PC-3 (cell line): ENCODE measurements at regions not wholly inside any gene's neighbourhood (a gene's known extent, or its start where the extent isn't known, plus 50 kb on each side); places are given as distances from the start of the nearest gene placed in this dataset.

Experiments
- ATAC-seq: fragments of 200-7000 bp; cut with Tn5 transposase; 2 replicates; pipeline ENCODE4 v1.9.1; 2020; ENCODE audit warnings: mild to moderate bottlenecking, moderate library complexity
- BruUV-seq: library from RNA; stranded (reverse); fragments of 400-500 nt; replicated peaks from 2 replicates; lab custom pipeline; 2021; lab: Mats Ljungman, UMichigan
- CTCF ChIA-PET: fragments of 300-600 bp; sonication (Branson Sonifier 250); formaldehyde crosslinking; loops from one replicate; lab custom pipeline; 2022; ENCODE audit warnings: antibody characterized with exemption; lab: Charles Lee
- POLR2A ChIA-PET: fragments of 300-600 bp; sonication (Branson Sonifier 250); formaldehyde crosslinking; loops from one replicate; lab custom pipeline; 2022; ENCODE audit warnings: antibody characterized with exemption; ENCODE audit not compliant: unreplicated experiment; lab: Charles Lee
- DNase-seq: peaks from one replicate; pipeline ENCODE4 v3.0.0-alpha.2; 2015
- H2AFZ ChIP-seq: fragments of 300-600 bp; sonication (generic); 2 replicates; pipeline ENCODE4 v1.6.0; 2016; ENCODE audit warnings: antibody characterized with exemption, low read length
- H3F3A ChIP-seq: fragments of 300-600 bp; sonication (generic); one replicate; pipeline ENCODE4 v1.6.0; 2017; ENCODE audit warnings: antibody characterized with exemption, low read length, control low read depth, mild to moderate bottlenecking; ENCODE audit not compliant: unreplicated experiment
- H3K27ac ChIP-seq: fragments of 300-600 bp; sonication (generic); 2 replicates; pipeline ENCODE4 v1.5.1; 2016; ENCODE audit warnings: mild to moderate bottlenecking, low read length
- H3K27me3 ChIP-seq: fragments of 300-600 bp; sonication (generic); 2 replicates; pipeline ENCODE4 v1.6.1; 2016; ENCODE audit warnings: low read length, mixed read lengths
- H3K36me3 ChIP-seq: fragments of 300-600 bp; sonication (generic); 2 replicates; pipeline ENCODE4 v1.6.1; 2016; ENCODE audit warnings: low read depth, mixed run types, low read length, mixed read lengths
- H3K4me1 ChIP-seq: fragments of 300-600 bp; sonication (generic); 2 replicates; pipeline ENCODE4 v1.5.1; 2016; ENCODE audit warnings: low read length; ENCODE audit not compliant: insufficient read depth
- H3K4me2 ChIP-seq: fragments of 300-600 bp; sonication (generic); 2 replicates; pipeline ENCODE4 v1.6.0; 2016; ENCODE audit warnings: low read length
- H3K4me3 ChIP-seq: fragments of 300-600 bp; sonication (generic); 2 replicates; pipeline ENCODE4 v1.5.1; 2016; ENCODE audit warnings: mild to moderate bottlenecking, low read length, mixed read lengths
- H3K79me2 ChIP-seq: fragments of 300-600 bp; sonication (generic); 2 replicates; pipeline ENCODE4 v1.6.1; 2017; ENCODE audit warnings: low read length, mixed read lengths
- H3K9ac ChIP-seq: fragments of 300-600 bp; sonication (generic); 2 replicates; pipeline ENCODE4 v1.6.0; 2016; ENCODE audit warnings: mild to moderate bottlenecking, low read length
- H3K9me2 ChIP-seq: fragments of 300-600 bp; sonication (generic); replicated peaks from 2 replicates; pipeline ENCODE4 v1.6.1; 2016; ENCODE audit warnings: mixed run types, low read length, mixed read lengths
- H3K9me3 ChIP-seq: fragments of 300-600 bp; sonication (generic); 2 replicates; pipeline ENCODE4 v1.6.1; 2016; ENCODE audit warnings: low read length, mixed read lengths
- H4K20me1 ChIP-seq: fragments of 300-600 bp; sonication (generic); 2 replicates; pipeline ENCODE4 v1.6.1; 2016; ENCODE audit warnings: low read length, mixed read lengths
- EZH2 ChIP-seq: fragments of 300-600 bp; sonication (generic); IDR thresholded peaks from one replicate; pipeline ENCODE4 v1.6.1; 2017; ENCODE audit warnings: antibody characterized with exemption, mild to moderate bottlenecking, low read length; ENCODE audit not compliant: unreplicated experiment
- EZH2phosphoT487 ChIP-seq: fragments of 300-600 bp; sonication (generic); IDR thresholded peaks from 2 replicates; pipeline ENCODE4 v1.6.1; 2018; ENCODE audit warnings: mild to moderate bottlenecking, antibody characterized with exemption, low read length, borderline replicate concordance
- intact Hi-C: fragments of 100-400 bp; cut with micrococcal nuclease; formaldehyde crosslinking; loops from 2 replicates; pipeline ENCODE4 v1.9.0; 2023
- TF ChIP-seq, protein P1 (sequence below): fragments of 300-600 bp; sonication (generic); conservative IDR thresholded peaks from 2 replicates; pipeline ENCODE4 v1.5.1; 2017; ENCODE audit warnings: antibody characterized with exemption, low read depth, mild to moderate bottlenecking, low read length

DNA sequence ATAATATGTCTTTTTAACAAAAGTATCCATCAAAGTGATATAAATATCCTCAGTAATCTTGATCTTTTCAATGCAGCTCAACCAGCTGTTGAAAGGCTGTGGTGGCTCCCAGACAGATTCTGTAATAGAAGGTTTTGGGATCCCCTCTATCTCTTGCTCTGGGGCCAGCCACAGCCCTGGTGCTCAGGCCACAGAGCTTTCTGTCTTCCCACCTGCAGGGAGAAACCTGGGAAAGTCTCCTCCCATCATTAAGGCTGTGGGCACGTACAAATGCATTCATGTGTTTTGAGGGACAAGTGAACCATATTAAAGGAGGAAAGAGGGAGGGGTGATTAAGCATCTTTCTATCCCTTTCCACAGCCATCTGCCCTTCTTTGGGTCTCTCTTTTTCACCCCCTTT, 183.1 kb downstream of the PRDM13 start:
- Histone ChIP-seq H3K4me2 (no peak overlapping the region), H3K27ac (no peak overlapping the region), H3K4me1 (no peaks in the 10 kb centered on the region), H3K27me3 (peaks cover 22% of the 10 kb centered on the region), H3K4me3 (no peak overlapping the region), H3K36me3 (no peaks in the 10 kb centered on the region), H3K9ac (no peak overlapping the region), H2AFZ (no peak overlapping the region), H3F3A (no peaks in the 10 kb centered on the region), H3K9me2 (no peaks in the 10 kb centered on the region), H3K9me3 (no peaks in the 10 kb centered on the region), H3K79me2 (no peaks in the 10 kb centered on the region), H4K20me1 (no peaks in the 10 kb centered on the region)
- no TSS peak for BruUV-seq
- ChIA-PET POLR2A (no interaction called here), CTCF (no interaction called here)
- no peak for ATAC-seq
- DNase-seq = no peak
- no peak for TF ChIP-seq EZH2
- no peak for TF ChIP-seq EZH2phosphoT487
- TF ChIP-seq, protein P1, sequence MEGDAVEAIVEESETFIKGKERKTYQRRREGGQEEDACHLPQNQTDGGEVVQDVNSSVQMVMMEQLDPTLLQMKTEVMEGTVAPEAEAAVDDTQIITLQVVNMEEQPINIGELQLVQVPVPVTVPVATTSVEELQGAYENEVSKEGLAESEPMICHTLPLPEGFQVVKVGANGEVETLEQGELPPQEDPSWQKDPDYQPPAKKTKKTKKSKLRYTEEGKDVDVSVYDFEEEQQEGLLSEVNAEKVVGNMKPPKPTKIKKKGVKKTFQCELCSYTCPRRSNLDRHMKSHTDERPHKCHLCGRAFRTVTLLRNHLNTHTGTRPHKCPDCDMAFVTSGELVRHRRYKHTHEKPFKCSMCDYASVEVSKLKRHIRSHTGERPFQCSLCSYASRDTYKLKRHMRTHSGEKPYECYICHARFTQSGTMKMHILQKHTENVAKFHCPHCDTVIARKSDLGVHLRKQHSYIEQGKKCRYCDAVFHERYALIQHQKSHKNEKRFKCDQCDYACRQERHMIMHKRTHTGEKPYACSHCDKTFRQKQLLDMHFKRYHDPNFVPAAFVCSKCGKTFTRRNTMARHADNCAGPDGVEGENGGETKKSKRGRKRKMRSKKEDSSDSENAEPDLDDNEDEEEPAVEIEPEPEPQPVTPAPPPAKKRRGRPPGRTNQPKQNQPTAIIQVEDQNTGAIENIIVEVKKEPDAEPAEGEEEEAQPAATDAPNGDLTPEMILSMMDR = no peak
- intact Hi-C loops = no loop called here

DNA sequence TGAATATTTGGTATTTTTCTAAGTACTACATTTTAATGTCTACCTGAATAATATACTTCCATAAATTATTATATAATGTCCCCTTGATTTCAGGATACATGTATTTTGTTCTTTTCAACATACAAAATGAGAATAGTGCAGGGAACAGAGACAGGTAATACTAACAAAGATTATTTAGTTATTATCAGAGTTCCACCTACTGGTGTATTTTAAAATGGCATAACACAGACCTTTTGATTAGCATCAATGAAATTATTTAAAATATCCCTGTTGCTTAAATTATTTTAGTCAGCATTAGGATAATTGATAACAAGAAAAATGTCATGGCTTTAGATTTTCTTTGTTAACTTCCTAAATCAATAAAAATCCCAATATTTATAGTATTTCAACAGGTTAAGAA, 184.0 kb downstream of the PRDM13 start:
- H3K4me1 ChIP-seq = no peaks in the 10 kb centered on the region
- ATAC-seq = no peak
- H3K27ac ChIP-seq = no peak overlapping the region
- intact Hi-C loops = no loop called here
- H3K9me2 ChIP-seq = no peaks in the 10 kb centered on the region
- no peak overlapping the region for H3K4me3 ChIP-seq
- ChIA-PET CTCF (no interaction called here), POLR2A (no interaction called here)
- H2AFZ ChIP-seq = no peak overlapping the region
- no peak overlapping the region for H3K9ac ChIP-seq
- no peak for TF ChIP-seq EZH2phosphoT487
- TF ChIP-seq EZH2 = no peak
- TF ChIP-seq, protein P1 = peak; percentile 49
- H3K9me3 ChIP-seq = no peaks in the 10 kb centered on the region
- H3K4me2 ChIP-seq = no peak overlapping the region
- no peaks in the 10 kb centered on the region for H3K36me3 ChIP-seq
- peaks cover 23% of the 10 kb centered on the region for H3K27me3 ChIP-seq
- BruUV-seq = no TSS peak
- no peaks in the 10 kb centered on the region for H3F3A ChIP-seq
- no peaks in the 10 kb centered on the region for H3K79me2 ChIP-seq
- H4K20me1 ChIP-seq = no peaks in the 10 kb centered on the region
- DNase-seq = peak; percentile 20

DNA sequence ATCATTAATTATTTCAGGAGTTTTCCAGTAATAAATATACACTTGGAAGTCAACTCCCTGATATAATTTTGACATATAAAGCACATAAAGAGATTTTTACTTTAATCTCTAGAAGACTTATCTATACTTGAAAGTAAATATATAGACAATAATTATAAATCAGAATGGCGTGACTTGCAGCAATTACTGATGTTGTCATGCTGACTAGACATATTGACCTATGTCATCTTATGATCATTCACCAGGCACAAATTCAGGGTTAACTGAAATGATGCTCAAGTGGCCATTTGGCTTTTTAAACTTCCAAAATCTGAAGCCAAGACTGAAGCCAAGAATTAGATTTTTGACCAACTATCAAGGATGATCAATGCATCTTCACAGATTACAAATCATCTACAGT, 192.2 kb downstream of the MCHR2 start:
- Histone ChIP-seq H3K27ac (no peak overlapping the region), H3K9me2 (no peaks in the 10 kb centered on the region), H3K27me3 (peaks cover 41% of the 10 kb centered on the region), H3K4me2 (no peak overlapping the region), H3K9me3 (no peaks in the 10 kb centered on the region), H3K36me3 (no peaks in the 10 kb centered on the region), H3K4me3 (no peak overlapping the region), H3K79me2 (no peaks in the 10 kb centered on the region), H3K9ac (no peak overlapping the region), H3K4me1 (no peaks in the 10 kb centered on the region), H4K20me1 (no peaks in the 10 kb centered on the region), H3F3A (no peaks in the 10 kb centered on the region), H2AFZ (no peak overlapping the region)
- DNase-seq (no peak), ATAC-seq (no peak)
- CTCF ChIA-PET = no interaction called here
- POLR2A ChIA-PET = no interaction called here
- no TSS peak for BruUV-seq
- intact Hi-C loops = no loop called here
- no peak for TF ChIP-seq EZH2phosphoT487
- no peak for TF ChIP-seq EZH2
- TF ChIP-seq, protein P1 = no peak
